Caco-2 (cell line): ENCODE measurements at regions not wholly inside any gene's neighbourhood (a gene's known extent, or its start where the extent isn't known, plus 50 kb on each side); places are given as distances from the start of the nearest gene placed in this dataset.

Experiments used
- BruUV-seq: library from RNA; stranded (reverse); fragments of 400-500 nt; replicated peaks from 2 replicates; lab custom pipeline; 2021; lab: Mats Ljungman, UMichigan
- CTCF ChIA-PET: fragments of 300-600 bp; sonication (Branson Sonifier 250); formaldehyde crosslinking; loops from one replicate; lab custom pipeline; 2022; ENCODE audit warnings: antibody characterized with exemption; lab: Charles Lee
- POLR2A ChIA-PET: fragments of 300-600 bp; sonication (Branson Sonifier 250); formaldehyde crosslinking; loops from one replicate; lab custom pipeline; 2022; ENCODE audit warnings: antibody characterized with exemption; lab: Charles Lee
- DNase-seq, 2 experiments: peaks; one replicate each; pipeline versions ENCODE4 v3.0.0 to v3.0.0-alpha.2; 2020 to 2022
- H3K27me3 ChIP-seq: replicated peaks from 2 replicates; pipeline ENCODE4 v1.6.0; 2011; ENCODE audit warnings: low read length; ENCODE audit not compliant: control insufficient read depth, insufficient read depth
- H3K36me3 ChIP-seq: 2 replicates; pipeline ENCODE4 v1.5.1; 2011; ENCODE audit warnings: low read length; ENCODE audit not compliant: control insufficient read depth, insufficient read depth
- H3K4me1 ChIP-seq: fragments of 250-450 bp; sonication (Bioruptor Pico); 2 replicates; pipeline ENCODE4 v1.5.1; 2020; ENCODE audit warnings: mild to moderate bottlenecking
- H3K4me3 ChIP-seq: 2 replicates; pipeline ENCODE4 v1.5.1; 2011; ENCODE audit warnings: low read depth, mild to moderate bottlenecking, control low read depth, low read length
- H3K9me3 ChIP-seq: fragments of 250-450 bp; sonication (Bioruptor Pico); 2 replicates; pipeline ENCODE4 v1.5.1; 2020; ENCODE audit warnings: mild to moderate bottlenecking, moderate library complexity
- H3K27ac Mint-ChIP-seq: one replicate; pipeline ENCODE4 v1.8.0; 2022; ENCODE audit warnings: mixed read lengths; ENCODE audit not compliant: unreplicated experiment
- H3K27me3 Mint-ChIP-seq: one replicate; pipeline ENCODE4 v1.8.0; 2022; ENCODE audit warnings: mixed read lengths; ENCODE audit not compliant: insufficient read depth, unreplicated experiment
- H3K36me3 Mint-ChIP-seq: one replicate; pipeline ENCODE4 v1.8.0; 2022; ENCODE audit warnings: mild to moderate bottlenecking, mixed read lengths; ENCODE audit not compliant: insufficient read depth, unreplicated experiment
- H3K4me1 Mint-ChIP-seq: one replicate; pipeline ENCODE4 v1.8.0; 2022; ENCODE audit warnings: low read depth, mixed read lengths; ENCODE audit not compliant: unreplicated experiment
- H3K4me3 Mint-ChIP-seq: one replicate; pipeline ENCODE4 v1.8.0; 2022; ENCODE audit warnings: mild to moderate bottlenecking, moderate library complexity, mixed read lengths; ENCODE audit not compliant: unreplicated experiment
- H3K9me3 Mint-ChIP-seq: one replicate; pipeline ENCODE4 v1.8.0; 2022; ENCODE audit warnings: mixed read lengths; ENCODE audit not compliant: unreplicated experiment
- intact Hi-C: fragments of 100-400 bp; cut with micrococcal nuclease; formaldehyde crosslinking; loops from one replicate; pipeline ENCODE4 v1.10.0; 2022; ENCODE audit not compliant: unreplicated experiment
- TF ChIP-seq, protein P1 (sequence below), 2 experiments: fragments of 200-600 bp in 1 of 2; IDR thresholded peaks; 1 replicate in 1 of 2; 2 replicates in 1 of 2; pipeline versions ENCODE4 v1.5.1 to v1.8.0; 2011 to 2022; ENCODE audit warnings: antibody characterized with exemption in 1 of 2, control low read depth in 1 of 2, inconsistent platforms in 1 of 2, low read depth in 1 of 2, low read length in 1 of 2, mild to moderate bottlenecking in 1 of 2, moderate library complexity in 1 of 2; ENCODE audit not compliant: insufficient read depth in 1 of 2, severe bottlenecking in 1 of 2, unreplicated experiment in 1 of 2

DNA sequence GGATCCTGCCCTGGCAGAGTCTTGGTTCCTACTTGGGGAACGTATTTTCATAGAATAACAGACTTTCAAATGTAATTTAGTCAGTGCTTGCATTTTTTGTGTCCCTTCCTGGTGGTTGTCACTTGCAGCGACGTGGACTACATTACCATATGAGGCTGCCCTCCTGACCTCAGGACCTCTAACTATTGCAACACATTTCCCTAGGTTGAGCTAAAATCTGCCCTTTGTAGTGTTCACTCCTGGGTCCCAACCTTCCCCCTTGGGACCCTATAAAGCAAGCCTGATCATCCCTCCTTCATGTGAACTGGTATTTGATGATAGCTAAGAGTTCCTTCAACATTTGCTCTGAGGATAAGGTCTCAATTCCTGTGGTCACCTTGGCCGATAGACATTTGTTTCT lies 95.6 kb upstream of the CACNA1E start:
- Mint-ChIP-seq H3K27me3 (peaks cover 28% of the 10 kb centered on the region), H3K4me1 (no peaks in the 10 kb centered on the region), H3K4me3 (no peak overlapping the region), H3K9me3 (no peaks in the 10 kb centered on the region), H3K27ac (no peak overlapping the region), H3K36me3 (no peaks in the 10 kb centered on the region)
- Histone ChIP-seq H3K27me3 (no peaks in the 10 kb centered on the region; the same call in 1 of the 2 replicates), H3K36me3 (no peaks in the 10 kb centered on the region), H3K4me3 (no peak overlapping the region), H3K9me3 (no peaks in the 10 kb centered on the region), H3K4me1 (no peaks in the 10 kb centered on the region)
- intact Hi-C loops: no loop called here
- CTCF ChIA-PET: no interaction called here
- no TSS peak for BruUV-seq
- POLR2A ChIA-PET: no interaction called here
- TF ChIP-seq, protein P1, sequence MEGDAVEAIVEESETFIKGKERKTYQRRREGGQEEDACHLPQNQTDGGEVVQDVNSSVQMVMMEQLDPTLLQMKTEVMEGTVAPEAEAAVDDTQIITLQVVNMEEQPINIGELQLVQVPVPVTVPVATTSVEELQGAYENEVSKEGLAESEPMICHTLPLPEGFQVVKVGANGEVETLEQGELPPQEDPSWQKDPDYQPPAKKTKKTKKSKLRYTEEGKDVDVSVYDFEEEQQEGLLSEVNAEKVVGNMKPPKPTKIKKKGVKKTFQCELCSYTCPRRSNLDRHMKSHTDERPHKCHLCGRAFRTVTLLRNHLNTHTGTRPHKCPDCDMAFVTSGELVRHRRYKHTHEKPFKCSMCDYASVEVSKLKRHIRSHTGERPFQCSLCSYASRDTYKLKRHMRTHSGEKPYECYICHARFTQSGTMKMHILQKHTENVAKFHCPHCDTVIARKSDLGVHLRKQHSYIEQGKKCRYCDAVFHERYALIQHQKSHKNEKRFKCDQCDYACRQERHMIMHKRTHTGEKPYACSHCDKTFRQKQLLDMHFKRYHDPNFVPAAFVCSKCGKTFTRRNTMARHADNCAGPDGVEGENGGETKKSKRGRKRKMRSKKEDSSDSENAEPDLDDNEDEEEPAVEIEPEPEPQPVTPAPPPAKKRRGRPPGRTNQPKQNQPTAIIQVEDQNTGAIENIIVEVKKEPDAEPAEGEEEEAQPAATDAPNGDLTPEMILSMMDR (IDR thresholded peaks at IDR 0.05; ENCODE audit: insufficient read depth in 1 of 2, low read depth in 1 of 2, low read length in 1 of 2, severe bottlenecking in 1 of 2, unreplicated experiment in 1 of 2): no peak
- DNase-seq: no peak

DNA sequence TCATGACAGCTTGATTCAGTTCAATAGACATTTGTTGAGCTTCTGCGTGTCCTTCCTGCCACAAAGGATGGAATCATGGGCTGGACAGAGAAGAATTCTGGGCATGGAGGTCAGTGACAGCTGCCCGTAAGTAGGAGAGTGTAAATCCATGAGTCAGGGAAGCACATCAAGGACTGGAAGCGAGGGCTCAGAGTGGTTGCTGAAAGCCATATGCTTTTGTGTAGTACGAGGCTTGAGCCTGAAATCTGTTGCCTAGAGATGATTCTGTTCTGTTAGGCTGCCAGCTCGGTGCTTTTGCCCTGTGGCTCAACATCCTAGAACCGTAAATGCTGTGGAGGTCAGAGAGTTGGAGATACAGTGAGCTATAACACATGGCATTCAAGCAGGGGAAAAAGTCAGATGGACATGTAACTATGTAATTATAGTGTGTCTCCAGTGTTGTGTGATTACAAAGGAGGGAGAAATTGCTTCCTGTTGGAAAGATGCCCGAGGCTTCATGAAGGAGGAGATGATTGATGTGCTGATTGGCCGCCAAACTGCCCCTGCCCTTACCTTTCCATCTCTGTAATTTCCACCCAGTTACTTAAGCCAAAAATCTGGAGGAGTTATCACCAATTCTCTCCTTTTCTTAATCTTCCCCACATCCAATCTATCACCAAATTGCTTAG lies 92.8 kb upstream of the CACNA1E start:
- TF ChIP-seq, protein P1 (IDR thresholded peaks at IDR 0.05; ENCODE audit: insufficient read depth in 1 of 2, low read depth in 1 of 2, low read length in 1 of 2, severe bottlenecking in 1 of 2, unreplicated experiment in 1 of 2): no peak
- no peak for DNase-seq
- H3K9me3 ChIP-seq: no peaks in the 10 kb centered on the region
- Mint-ChIP-seq H3K36me3 (no peaks in the 10 kb centered on the region), H3K9me3 (no peaks in the 10 kb centered on the region), H3K27ac (no peak overlapping the region), H3K4me1 (no peaks in the 10 kb centered on the region), H3K4me3 (no peak overlapping the region), H3K27me3 (peaks cover 20% of the 10 kb centered on the region)
- BruUV-seq: no TSS peak
- POLR2A ChIA-PET: no interaction called here
- CTCF ChIA-PET: interaction anchor here (0.7 kb wide), 1 partner anchor 302 kb away, joined by 4 read pairs; no protein-coding TSS in a partner anchor
- H3K36me3 ChIP-seq: no peaks in the 10 kb centered on the region
- intact Hi-C loops: no loop called here
- H3K4me1 ChIP-seq: no peaks in the 10 kb centered on the region
- no peak overlapping the region for H3K4me3 ChIP-seq
- no peaks in the 10 kb centered on the region; the same call in 1 of the 2 replicates for H3K27me3 ChIP-seq

DNA sequence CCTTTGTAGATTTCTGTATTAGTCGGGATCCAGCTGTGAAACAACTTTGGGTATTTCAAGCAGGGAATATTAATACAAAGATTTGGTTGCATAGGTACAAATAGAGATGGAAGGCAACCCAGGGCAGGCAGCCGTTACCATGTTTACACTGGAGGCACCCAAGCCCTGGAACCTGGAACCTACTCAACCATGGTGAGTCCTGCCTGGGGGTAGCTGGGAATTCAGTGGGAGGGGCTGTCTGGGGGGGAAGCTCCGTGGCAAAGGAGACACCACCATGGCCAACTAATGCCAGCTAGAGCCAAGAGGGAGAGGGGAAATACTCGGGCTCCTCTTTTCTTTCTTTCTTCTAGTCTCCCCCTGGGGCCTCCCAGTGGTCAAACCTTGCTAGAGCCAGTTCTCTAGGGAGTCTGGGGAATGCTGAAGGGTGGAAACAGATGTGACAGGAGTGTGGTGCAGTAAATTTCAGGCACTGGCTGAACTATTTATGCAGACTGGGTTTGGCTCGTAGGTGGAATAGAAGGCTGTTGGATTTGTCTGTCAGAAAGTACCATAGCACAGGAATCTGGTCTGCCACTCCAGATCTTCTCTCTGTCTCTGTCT lies 91.9 kb upstream of the CACNA1E start:
- Histone ChIP-seq H3K9me3 (no peaks in the 10 kb centered on the region), H3K4me3 (no peak overlapping the region), H3K36me3 (no peaks in the 10 kb centered on the region), H3K27me3 (no peaks in the 10 kb centered on the region; the same call in 1 of the 2 replicates), H3K4me1 (no peaks in the 10 kb centered on the region)
- H3K27ac Mint-ChIP-seq: no peak overlapping the region
- intact Hi-C loops: no loop called here
- H3K36me3 Mint-ChIP-seq: no peaks in the 10 kb centered on the region
- DNase-seq: no peak
- peaks cover 14% of the 10 kb centered on the region for H3K27me3 Mint-ChIP-seq
- H3K4me1 Mint-ChIP-seq: no peaks in the 10 kb centered on the region
- no TSS peak for BruUV-seq
- TF ChIP-seq, protein P1 (IDR thresholded peaks at IDR 0.05; ENCODE audit: insufficient read depth in 1 of 2, low read depth in 1 of 2, low read length in 1 of 2, severe bottlenecking in 1 of 2, unreplicated experiment in 1 of 2): no peak
- ChIA-PET CTCF (no interaction called here), POLR2A (no interaction called here)
- no peak overlapping the region for H3K4me3 Mint-ChIP-seq
- H3K9me3 Mint-ChIP-seq: no peaks in the 10 kb centered on the region
